Left cardiac atrium (tissue), 4 donors: ENCODE measurements at regions not wholly inside any gene's neighbourhood (a gene's known extent, or its start where the extent isn't known, plus 50 kb on each side); places are given as distances from the start of the nearest gene placed in this dataset.

ENCODE experiments used
- ATAC-seq, 2 donors: fragments of 200-7000 bp; cut with Tn5 transposase; one replicate each; pipeline ENCODE4 v1.9.1; 2020; ENCODE audit warnings: mild to moderate bottlenecking in 2 of 2, moderate library complexity in 2 of 2
- DNase-seq: peaks from one replicate; pipeline ENCODE4 v3.0.0-alpha.2; 2020
- intact Hi-C, 2 donors: fragments of 100-400 bp; cut with DNase I; formaldehyde crosslinking; loops; one replicate each; pipeline versions ENCODE4 v1.14.1 to v1.15.1; 2022 to 2023
- donor health status: DM: no; HTN: yes; CAD: no.
- donor health status: DM: no; HTN: yes; CAD: no; lungs with severe emphysema.
- donor health status: DM: yes; HTN: yes; CAD: no.
- donor health status: Dilated cardiomyopathy.

DNA sequence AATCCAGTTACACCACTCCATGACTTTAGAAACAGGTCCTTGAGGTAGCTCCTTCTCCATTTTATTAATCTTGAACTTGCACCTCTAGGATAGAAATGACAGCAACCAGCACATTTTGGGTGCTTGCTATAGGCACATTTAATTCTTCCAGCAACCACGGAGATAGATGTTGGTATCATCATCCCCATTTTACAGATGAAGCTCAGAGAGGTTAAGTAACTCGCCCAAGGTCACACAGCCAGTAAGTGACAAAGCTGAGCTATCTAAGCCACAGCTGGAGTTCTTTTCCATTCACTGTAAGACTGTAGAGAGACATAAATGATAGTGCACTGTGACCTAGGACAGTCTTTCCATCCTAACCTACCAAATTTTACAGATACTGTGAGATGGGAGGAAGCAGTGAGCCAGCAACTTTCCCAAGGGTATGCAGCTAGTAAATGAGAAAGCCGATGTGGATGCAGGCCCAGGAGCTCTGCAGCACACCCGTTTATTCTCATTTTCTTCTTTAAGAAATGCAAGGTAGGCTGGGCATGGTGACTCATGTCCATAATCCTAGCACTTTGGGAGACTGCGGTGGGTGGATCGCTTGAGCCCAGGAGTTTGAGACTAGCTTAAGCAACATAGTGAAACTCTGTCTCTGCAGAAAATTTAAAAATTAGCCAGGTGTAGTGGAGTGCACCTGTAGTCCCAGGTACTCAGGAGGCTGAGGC lies 103.2 kb downstream of the TBX5 start:
- DNase-seq (no peak), ATAC-seq (no peak)
- intact Hi-C loops = no loop called here

DNA sequence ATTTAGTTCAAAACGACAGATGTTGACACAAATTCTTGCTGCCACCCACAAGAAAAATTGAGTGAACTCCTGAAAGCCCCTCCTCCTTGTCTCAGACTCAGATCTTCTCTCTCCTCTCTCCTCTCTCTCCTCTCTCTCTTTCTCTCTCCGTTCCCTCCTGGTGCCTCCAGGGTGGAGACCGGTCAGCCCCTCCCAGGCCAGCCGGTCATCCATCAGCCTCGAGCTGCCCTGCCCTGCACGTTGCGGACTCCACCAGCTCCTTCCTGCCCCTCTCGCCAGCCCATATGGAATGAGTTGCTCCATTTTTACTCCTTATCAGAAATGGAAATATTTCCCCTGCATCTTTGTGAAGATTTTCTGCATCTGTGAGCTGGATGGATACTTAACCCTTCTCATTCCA lies 103.8 kb downstream of the TBX5 start:
- intact Hi-C loops = no loop called here
- no peak for DNase-seq
- ATAC-seq = peak in 1 of 2 donors; percentile 36

DNA sequence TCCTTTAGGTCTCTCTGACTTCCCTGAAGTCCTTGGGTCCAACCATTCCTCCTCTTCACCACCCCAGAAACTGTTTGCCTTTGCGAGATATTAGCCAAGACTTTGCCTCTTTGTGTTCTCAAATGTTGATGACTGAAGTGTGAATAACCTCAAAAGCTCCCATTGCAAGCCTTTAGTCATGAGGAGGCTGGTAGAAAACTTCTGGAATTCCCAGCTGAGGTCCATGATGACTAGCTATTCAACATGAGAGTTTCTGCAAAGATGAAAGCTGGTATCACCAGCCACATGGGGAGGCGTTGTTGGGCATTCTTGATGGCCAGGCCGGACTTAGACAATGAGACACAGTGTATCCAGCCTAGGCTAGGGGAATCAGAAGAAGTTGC lies 111.7 kb downstream of the TBX5 start:
- DNase-seq (no peak), ATAC-seq (no peak)
- intact Hi-C loops = no loop called here

DNA sequence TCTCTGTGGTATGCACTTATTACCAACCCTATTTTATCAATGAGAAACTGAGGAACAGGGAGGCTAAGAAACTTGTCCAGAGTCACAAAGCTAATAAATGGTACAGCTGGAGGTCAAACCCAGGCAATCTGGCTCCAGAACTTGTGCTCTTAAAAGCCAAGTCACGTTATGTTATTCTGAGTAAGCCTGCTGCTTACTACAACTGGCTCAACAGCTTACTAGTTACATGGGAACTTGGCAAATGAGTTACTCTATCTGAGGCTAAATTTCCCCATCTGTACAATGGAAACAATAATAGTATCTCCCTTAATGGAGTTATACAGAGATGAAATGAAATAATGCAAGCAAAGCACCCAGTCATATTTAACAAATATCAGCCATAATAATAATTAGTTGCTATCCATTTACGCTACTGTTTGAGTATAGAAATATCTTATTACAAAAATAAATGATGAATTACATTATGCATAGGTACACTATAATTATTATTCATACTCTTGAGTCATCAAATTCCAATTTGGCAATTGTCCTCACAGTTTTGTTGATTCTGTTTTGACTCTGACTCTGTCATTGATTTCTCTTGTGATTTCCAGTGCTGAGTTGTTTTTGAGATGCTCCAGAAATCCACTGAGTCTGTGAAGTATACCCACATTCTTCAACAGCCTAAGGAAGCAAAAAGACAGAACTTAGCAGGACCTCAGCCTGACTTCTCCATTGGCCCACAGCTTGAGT lies 112.2 kb downstream of the TBX5 start:
- no peak for ATAC-seq
- intact Hi-C loops = no loop called here
- no peak for DNase-seq

DNA sequence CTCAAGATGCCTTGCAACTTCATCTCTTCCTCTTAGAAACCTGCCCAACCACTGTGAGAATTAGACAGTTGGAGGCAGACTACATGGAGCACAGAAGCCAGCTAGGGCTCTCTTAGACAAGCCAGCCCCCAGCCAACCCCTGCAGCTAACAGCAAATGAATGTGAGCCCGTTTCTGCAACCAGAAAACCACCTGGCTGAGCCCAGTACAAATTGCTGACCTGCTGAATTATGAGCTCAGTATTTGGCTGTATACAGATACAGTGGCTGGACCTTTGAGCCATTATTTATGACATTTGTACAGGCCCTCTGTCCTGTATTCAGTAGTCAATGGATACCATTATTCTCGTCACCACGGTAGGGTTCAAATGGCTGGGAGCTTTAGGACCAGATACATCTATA lies 112.9 kb downstream of the TBX5 start:
- DNase-seq (no peak), ATAC-seq (no peak)
- intact Hi-C loops = no loop called here

DNA sequence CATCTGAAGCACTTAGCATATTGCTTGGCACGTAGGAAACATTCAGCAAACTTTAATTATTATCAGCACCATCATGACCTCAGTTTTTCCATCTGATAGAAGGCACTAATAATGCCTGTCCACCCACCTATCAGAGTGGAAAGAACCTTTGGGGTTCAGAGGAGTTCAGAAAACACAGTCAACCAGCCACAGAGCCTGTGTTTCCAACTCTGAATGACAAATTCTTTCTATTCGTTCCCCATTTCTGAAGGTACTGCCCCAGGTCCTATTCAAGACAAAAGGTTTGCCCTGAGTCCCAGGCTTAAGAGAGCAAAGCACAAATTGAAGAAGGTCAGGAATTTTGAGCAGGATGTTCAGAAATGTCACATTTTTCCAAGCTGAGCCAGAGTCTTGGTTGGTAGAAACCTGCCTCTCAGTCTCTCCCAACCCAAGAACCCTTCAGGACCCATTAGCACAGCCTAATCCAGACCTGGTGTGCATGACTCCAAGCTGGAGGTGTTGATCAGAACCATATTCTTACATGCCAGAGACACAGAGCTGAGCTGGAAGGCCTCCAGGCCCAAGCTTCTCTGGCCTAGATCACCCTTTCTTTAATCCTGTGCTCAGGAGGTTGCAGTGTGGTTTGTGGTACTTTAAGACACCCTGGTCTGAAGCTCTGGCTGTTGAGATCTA lies 114.4 kb downstream of the TBX5 start:
- intact Hi-C loops = no loop called here
- DNase-seq = no peak
- no peak for ATAC-seq

DNA sequence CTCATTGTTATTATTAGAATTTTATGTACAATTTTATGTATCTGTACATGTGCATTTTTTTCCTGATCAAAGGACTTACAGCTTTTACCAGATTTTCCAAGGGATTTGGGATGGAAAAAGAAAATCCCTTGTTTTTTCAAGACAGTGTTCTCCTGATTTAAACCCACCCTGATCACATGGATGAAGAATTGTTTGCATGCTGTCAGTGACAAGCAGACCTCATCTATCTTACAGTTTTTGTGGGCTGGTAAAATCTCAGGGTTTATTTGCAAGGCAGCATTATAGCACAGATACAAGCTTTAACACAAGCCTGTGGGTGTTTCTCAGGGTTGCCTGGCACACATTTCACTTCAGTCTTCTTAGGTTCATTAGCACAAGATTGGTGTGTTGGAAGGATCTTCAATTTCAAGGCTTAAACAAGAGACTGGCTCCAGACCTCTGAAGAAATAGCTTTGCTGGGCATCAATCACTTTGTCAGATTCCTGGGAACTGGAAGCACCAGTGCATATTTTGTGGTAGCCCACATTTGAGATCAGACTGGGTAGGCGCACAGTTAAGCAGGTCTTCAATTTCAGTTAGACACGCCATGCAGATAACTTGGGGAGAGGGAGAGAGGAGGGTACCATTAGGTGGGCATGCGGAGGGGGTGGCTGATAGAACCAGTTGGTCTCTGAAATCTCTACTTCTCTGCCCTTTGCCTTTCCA lies 118.0 kb downstream of the TBX5 start:
- intact Hi-C loops = no loop called here
- no peak for DNase-seq
- ATAC-seq = no peak

DNA sequence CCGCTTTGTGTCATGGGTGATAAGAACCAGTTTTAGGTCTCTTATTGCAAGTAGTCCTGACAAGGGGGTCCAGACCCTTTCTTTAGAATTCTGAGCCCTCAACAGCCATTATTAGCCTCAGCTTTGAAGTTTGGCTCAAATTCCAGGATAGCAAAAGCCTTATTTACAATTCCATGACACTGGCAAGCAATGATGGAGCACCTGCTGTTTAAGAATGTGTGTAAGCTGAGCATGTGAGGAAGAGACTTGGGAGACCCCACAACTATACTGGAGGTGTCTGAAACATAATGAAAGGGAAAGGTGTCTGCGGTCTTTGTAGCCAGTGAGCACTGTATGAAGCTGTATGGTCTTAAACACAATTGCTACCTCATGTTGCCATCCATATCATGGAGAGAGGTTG lies 119.8 kb downstream of the TBX5 start:
- ATAC-seq = no peak
- intact Hi-C loops = no loop called here
- no peak for DNase-seq

DNA sequence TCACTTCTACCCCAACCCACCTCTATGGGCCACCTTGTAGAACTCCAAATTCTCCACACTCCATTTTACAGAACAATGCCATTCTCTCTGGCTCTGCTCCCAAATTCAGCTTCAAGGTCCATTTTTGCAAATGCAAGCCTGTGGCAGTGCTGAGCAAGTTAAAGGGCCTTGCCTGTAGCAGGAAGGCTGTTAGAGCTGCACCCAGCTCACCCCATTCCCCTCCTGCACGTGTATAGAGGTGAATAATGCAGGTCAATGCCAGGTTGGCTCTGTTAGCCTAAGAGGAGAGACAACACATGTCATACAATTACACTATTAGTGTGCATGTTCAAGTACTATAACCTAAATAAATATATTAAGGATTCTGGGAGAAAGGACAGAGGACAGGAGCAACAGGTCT lies 120.4 kb downstream of the TBX5 start:
- no peak for DNase-seq
- intact Hi-C loops = no loop called here
- ATAC-seq = no peak

DNA sequence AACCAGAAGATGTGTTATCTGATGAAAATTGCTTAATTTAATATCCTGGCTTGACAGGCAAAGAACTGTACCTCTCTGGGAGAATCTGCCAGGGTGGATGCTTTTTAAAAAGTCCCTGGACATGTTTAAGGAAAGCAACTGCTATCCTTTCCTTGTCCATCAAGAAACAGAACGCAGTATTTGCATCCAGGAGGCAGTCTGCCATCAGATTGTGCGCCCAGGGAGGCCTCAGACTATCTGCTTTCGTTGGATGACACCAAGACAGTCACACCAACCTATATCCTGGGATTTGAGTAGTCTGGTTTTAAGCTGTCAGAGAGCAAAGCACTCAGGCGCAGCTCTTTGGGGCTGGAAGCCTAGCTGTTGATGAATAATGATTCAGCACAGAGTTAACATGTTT lies 121.9 kb downstream of the TBX5 start:
- ATAC-seq = no peak
- DNase-seq = no peak
- intact Hi-C loops = no loop called here

DNA sequence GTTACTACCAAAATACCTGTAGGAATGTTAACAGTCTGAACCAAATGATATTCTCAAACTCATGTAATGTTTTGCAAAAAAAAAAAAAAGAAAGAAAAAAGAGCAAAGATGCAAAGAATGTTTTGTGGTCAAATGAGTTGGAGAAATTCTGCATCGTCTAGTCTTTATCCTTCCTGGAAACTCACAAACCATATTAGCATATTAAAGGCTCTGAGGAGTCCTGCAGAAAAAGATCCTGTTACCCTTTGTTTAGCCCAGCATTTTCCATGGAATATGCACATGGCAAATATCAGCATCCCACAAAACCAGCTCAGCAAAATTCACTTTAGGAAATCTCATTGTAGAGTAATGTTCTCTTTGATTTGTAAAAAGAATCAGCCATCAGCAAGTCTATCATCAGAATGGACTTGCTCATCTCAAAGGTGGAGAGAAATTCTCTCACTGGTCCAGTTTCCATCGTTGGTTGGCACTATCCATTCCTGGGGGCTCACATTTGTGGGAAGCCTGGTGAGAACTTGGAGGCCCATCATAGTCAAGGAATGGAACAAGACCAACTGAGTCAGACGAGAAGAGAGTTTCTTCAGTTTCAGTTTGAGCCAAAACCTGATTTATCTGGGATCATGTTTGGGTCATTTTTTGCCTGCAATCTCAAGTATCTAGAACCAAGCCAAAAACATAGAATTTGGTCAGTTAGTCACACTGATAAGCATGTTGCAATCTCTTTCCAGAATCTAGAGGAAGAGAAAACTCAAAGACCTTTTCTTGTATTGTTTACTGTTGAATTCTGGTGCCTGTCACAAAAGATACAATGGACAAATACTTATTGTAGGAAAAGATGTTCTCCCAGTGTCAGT lies 129.8 kb downstream of the TBX5 start:
- intact Hi-C loops = no loop called here
- DNase-seq (no peak), ATAC-seq (no peak)

DNA sequence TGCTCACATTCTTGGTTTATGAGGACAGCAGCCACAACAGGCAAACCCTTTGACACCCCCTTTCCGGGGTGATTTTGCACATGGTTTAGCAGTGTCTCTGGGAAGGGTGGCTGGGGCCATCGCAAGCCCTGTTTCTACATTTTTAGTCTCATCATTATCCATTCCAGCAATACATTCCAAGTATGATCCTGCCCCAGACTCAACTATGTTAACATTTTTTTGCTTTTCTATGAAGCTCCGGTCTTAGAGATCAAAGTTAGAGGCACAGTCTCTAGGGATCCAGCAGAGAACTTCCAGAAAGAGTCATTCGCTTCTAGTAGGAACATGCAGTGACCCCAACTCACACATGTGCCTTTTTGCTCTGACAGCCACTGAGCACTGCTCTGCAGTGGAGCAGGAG lies 130.9 kb downstream of the TBX5 start:
- ATAC-seq = no peak
- no peak for DNase-seq
- intact Hi-C loops = no loop called here

DNA sequence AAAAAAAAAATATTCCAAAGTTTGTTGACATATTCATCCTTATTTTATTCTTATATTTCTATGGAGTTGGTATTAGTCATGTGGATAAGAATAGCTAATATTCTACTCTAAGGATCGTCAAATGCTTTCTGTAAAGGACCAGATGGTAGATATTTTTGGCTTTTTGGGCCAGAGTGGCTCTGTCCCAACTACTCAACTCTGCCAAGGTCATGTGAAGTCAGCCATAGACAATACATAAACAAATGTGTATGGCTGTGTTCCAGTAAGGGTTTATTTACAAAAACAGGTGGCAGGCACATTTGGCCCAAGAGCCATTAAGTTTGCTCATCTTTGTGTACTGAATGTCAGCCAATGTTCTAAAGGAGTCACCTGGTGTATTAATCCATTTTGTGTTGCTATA lies 131.8 kb downstream of the TBX5 start:
- DNase-seq = no peak
- intact Hi-C loops = no loop called here
- no peak for ATAC-seq

DNA sequence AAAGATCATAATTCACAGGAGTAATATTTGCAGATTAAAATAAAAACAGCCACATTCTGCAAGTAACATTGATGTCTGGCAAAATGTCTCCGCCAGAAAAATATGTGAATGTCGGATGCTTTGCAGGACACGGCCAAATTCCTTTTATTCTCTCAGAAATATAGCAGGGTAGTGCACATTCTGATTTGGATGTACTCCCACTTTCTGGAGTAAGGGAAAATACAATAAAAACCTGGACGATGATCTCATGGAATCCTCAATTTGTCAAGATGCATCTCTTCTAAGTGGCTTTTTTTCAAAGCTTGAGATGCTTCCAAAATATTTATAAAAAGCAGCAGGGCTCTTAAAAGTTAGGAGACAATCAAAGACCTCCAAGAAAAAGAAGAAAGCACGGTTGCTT lies 133.3 kb downstream of the TBX5 start:
- ATAC-seq (no peak), DNase-seq (no peak)
- intact Hi-C loops = no loop called here

DNA sequence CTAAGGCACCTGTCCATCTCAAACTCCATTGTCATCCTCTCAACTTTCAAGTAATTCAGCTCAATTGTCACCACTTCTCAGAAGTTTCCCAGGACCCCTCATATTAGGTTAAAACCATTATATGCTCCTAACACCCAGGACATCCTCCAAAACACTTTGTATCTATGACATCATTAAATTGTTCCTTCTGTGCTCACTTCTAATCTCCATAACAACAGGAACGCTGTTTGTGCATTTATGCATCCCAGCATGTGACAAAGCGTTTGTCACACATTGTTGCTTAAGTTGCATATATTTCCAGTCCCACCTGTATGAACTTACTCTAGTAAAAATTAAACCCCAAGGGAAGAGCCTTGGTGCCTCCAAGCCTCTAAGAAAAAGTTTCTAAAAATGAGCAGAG lies 133.9 kb downstream of the TBX5 start:
- no peak for ATAC-seq
- intact Hi-C loops = no loop called here
- DNase-seq = no peak

DNA sequence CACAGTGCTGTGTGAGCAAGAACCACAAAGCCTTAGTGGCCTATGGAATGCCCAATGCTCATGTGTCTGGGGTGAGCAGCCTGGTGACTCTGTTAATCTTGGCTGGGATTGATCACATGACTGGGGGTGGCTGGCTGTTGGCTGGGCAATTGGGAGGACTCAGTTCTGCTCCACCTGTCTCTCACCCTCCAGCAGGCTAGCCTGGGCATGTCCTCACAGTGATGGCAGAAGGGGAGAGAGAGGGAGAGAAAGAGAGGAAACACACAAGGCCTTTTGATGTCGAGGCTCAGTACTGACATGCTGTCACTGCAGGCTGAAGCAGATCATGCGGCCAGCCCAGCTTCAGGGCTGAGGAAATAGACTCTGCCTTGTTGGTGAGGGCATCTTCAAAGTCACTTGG lies 136.8 kb downstream of the TBX5 start:
- ATAC-seq (no peak), DNase-seq (no peak)
- intact Hi-C loops = no loop called here

DNA sequence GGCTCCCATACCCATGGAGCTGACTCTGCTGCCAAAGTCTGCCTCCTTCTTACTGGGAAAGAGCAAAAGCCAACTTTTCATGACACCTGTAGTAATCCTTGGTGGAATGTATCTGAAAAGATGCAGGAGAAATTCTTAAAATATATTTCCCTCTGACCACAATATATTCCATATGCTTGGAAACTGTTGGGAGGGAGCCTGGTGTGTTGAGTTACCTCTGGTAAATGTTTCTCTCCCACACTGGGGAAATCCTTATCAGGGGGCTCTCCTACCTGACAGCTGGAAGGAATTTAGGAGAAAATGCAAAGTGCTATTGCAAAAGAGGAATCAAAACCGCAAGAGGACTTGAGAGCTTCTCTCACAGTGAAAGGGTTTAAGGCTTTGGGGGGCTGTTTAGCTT lies 139.4 kb downstream of the TBX5 start:
- intact Hi-C loops = no loop called here
- ATAC-seq = peak in 1 of 2 donors; percentile 31
- DNase-seq = no peak

DNA sequence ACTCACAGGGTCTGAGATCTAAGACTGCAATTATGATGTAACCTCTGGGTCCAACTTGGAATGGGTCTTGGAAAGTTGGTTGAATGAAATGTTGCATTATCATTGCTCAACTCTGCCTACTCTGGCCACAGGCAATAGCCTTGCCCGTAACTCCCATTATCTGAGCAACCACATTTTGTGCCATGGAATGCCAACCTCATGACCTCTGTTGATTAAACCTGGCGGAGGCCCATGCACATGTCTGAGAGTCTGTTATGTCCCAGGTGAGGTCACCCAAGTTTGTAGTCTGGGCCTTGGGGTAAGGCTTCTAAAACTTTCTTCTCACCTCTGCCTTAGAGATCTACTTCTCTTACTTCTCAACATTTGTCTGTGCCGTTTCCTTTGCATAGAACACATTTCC lies 140.9 kb downstream of the TBX5 start:
- DNase-seq (no peak), ATAC-seq (peak; percentile 61 to 87)
- intact Hi-C loops = no loop called here

DNA sequence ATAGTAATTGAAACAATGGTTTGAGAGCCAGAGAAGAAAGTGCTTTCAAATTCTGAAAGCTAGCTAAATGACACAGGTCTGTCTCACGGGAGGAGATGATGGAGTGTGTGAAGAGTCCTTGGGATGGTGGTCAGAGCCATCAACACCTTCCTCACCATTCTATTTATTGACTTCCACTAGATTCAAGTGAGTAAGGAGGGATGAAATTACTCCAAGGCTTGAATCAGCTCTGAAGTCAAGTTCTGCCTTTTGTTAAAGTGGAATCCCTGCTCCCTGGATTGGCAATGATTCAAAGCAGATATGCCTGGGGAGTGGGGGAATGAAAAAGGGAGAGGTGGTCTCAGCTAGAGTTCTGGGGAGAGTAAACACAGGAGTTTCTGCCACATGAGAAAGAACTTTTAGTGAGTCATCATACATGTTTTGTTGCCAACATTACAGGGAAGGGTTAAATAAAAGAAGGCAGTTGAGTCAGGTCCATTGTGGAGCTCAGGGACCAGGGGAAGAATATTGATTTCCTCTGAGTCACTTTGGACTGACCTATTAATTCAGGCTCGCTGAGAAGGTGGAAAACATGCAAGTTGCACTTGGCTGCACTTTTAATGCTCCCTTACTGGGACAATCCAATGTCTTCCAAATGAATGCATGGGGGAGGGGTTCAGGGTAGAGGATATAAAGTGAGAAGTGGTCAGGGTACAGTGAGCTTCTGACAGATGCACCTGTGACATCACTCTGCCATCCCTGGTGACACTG lies 142.7 kb downstream of the TBX5 start:
- intact Hi-C loops = no loop called here
- ATAC-seq (no peak), DNase-seq (no peak)
